ENCODE measurements at regions not wholly inside any gene's neighbourhood (a gene's known extent, or its start where the extent isn't known, plus 50 kb on each side); places are given as distances from the start of the nearest gene placed in this dataset.
A peak's percentile ranks its signal among the peaks of the same experiment; 100 is the strongest.

- Histone ChIP-seq H3K27ac (ENCODE audit: extremely low read length, insufficient read depth, low read length) (no peak overlapping the region), H3K4me1 (ENCODE audit: insufficient read depth, low read length) (peaks cover 14% of the 10 kb centered on the region), H3K9me3 (ENCODE audit: low read length) (no peaks in the 10 kb centered on the region), H3K36me3 (replicated peaks in 1 of 2; ENCODE audit: control insufficient read depth in 1 of 2, insufficient read depth in 2 of 2, low read length in 2 of 2) (no peaks in the 10 kb centered on the region), H3K27me3 (ENCODE audit: control insufficient read depth in 1 of 2, insufficient read depth in 2 of 2, low read length in 2 of 2) (no peaks in the 10 kb centered on the region), H3K4me2 (ENCODE audit: low read depth, low read length) (no peak overlapping the region; the same call in 1 of the 2 replicates), H3K9ac (ENCODE audit: insufficient read depth, low read depth, low read length) (no peak overlapping the region), H3K4me3 (replicated peaks in 1 of 3; ENCODE audit: insufficient read depth in 1 of 3, low read depth in 2 of 3, low read length in 3 of 3) (no peak overlapping the region), H3K79me2 (ENCODE audit: insufficient read depth, low read length) (no peaks in the 10 kb centered on the region), H4K20me1 (ENCODE audit: insufficient read depth, low read length) (no peaks in the 10 kb centered on the region), H2AFZ (ENCODE audit: low read length) (no peak overlapping the region)
- CTCF ChIA-PET (ENCODE audit: low intra/inter-chr PET ratio, low total read pairs) = no interaction called here
- intact Hi-C loops (cut with micrococcal nuclease; ENCODE audit: unreplicated experiment) (no loop called here), in situ Hi-C loops (cut with HindIII; ENCODE audit: extremely low pct_ligation_motif_present, low pct_unique_long_range_greater_than_20kb) (no loop called here)
- DNase-seq (ENCODE audit: low spot score) (peak; percentile 48), FAIRE-seq (peak; percentile 32), ATAC-seq (peak; percentile 87)
- POLR2A ChIA-PET = no interaction called here
- 52% methylated on average over 6 of the region's 7 CpGs for WGBS (ENCODE audit: low lambda C conversion rate)
- BruUV-seq (replicated peaks) = no TSS peak
- TF ChIP-seq TFAP4 (IDR thresholded peaks at IDR 0.05; ENCODE audit: borderline replicate concordance, low read depth) (peak; percentile 45; the same call in 1 of the 2 replicates), SRF (IDR thresholded peaks at IDR 0.05; ENCODE audit: low read depth, low read length) (0 out of 2 replicates have a peak, but pooled peaks have one; percentile 48), MAX (IDR thresholded peaks at IDR 0.05) (no peak), ZMYM4 (CRISPR knock-in tag; IDR thresholded peaks at IDR 0.05) (peak; percentile 39; the same call in 1 of the 2 replicates), TAF15 (IDR thresholded peaks at IDR 0.05; ENCODE audit: low read depth, low read length, poor library complexity, severe bottlenecking) (no peak), ELF4 (CRISPR knock-in tag; IDR thresholded peaks at IDR 0.05; ENCODE audit: borderline replicate concordance) (no peak), SUZ12 (IDR thresholded peaks at IDR 0.05; ENCODE audit: low read depth, low read length) (no peak), HNF4G (IDR thresholded peaks at IDR 0.05; ENCODE audit: borderline replicate concordance, low read depth, low read length) (peak; percentile 43; the same call in 1 of the 2 replicates), HNF4G (CRISPR knock-in tag; IDR thresholded peaks at IDR 0.05; ENCODE audit: borderline replicate concordance, low read depth) (no peak), HNF4A (CRISPR knock-in tag; IDR thresholded peaks at IDR 0.05) (peak; percentile 82), ZNF644 (CRISPR knock-in tag; IDR thresholded peaks at IDR 0.05; ENCODE audit: low read depth) (peak; percentile 62; the same call in 1 of the 2 replicates), HOMEZ (CRISPR knock-in tag; IDR thresholded peaks at IDR 0.05; ENCODE audit: low read depth) (peak; percentile 38; the same call in 1 of the 2 replicates), ARID3A (IDR thresholded peaks at IDR 0.05; ENCODE audit: low read depth, low read length) (no peak), CREBL2 (CRISPR knock-in tag; IDR thresholded peaks at IDR 0.05; ENCODE audit: borderline replicate concordance) (no peak), ZNF7 (CRISPR knock-in tag; IDR thresholded peaks at IDR 0.05) (no peak), NFKB2 (CRISPR knock-in tag; IDR thresholded peaks at IDR 0.05; ENCODE audit: borderline replicate concordance) (no peak), ZBTB34 (CRISPR knock-in tag; IDR thresholded peaks at IDR 0.05) (peak; percentile 75; the same call in 1 of the 2 replicates), MEF2D (CRISPR knock-in tag; IDR thresholded peaks at IDR 0.05) (peak; percentile 89)
Measured at GRCh38 chr3:139267300-139268246, 76.2 kb upstream of the MRPS22 start.
